ENCODE measurements at regions not wholly inside any gene's neighbourhood (a gene's known extent, or its start where the extent isn't known, plus 50 kb on each side); places are given as distances from the start of the nearest gene placed in this dataset.

GRCh38 chr3:105315144-105315543 lies 51.6 kb upstream of the ALCAM start:
- H3K36me3 ChIP-seq (replicated peaks in 1 of 2), result no peaks in the 10 kb centered on the region
- WGBS, 4 donors, result 68 to 86% (median 74%) methylated on average over 1 of the region's 1 CpG
- H3K27ac ChIP-seq, result no peak overlapping the region
- intact Hi-C loops (cut with DNase I), result no loop called here
- H3K4me1 ChIP-seq (replicated peaks in 1 of 2), result no peaks in the 10 kb centered on the region
- no peaks in the 10 kb centered on the region for H3K9me3 ChIP-seq (replicated peaks in 1 of 3)
- H3K4me3 ChIP-seq, result no peak overlapping the region
- DNase-seq, result no peak
- no peak for TF ChIP-seq CTCF (IDR thresholded peaks at IDR 0.05)
- no peak for TF ChIP-seq POLR2A (IDR thresholded peaks at IDR 0.05)
- H3K27me3 ChIP-seq, result no peaks in the 10 kb centered on the region

- Histone ChIP-seq H3K4me3 (no peak overlapping the region), H3K27ac (peak overlapping the region in 1 of 5 donors; percentile 17), H3K36me3 (replicated peaks in 1 of 2) (no peaks in the 10 kb centered on the region), H3K4me1 (replicated peaks in 1 of 2) (no peaks in the 10 kb centered on the region), H3K27me3 (no peaks in the 10 kb centered on the region), H3K9me3 (replicated peaks in 1 of 3) (no peaks in the 10 kb centered on the region)
- TF ChIP-seq POLR2A (IDR thresholded peaks at IDR 0.05) (no peak), CTCF (IDR thresholded peaks at IDR 0.05) (no peak)
- WGBS, 4 donors, result 64 to 73% (median 69%) methylated on average over 3 of the region's 3 CpGs
- no peak for DNase-seq
- intact Hi-C loops (cut with DNase I), result no loop called here
These were observed 50.9 kb upstream of the ALCAM start for GRCh38 chr3:105315815-105316214.

- intact Hi-C loops (cut with DNase I), result no loop called here
- Histone ChIP-seq H3K27me3 (no peaks in the 10 kb centered on the region), H3K36me3 (replicated peaks in 1 of 2) (no peaks in the 10 kb centered on the region), H3K4me3 (no peak overlapping the region), H3K27ac (no peak overlapping the region), H3K4me1 (replicated peaks in 1 of 2) (no peaks in the 10 kb centered on the region), H3K9me3 (replicated peaks in 1 of 3) (no peaks in the 10 kb centered on the region)
- TF ChIP-seq CTCF (IDR thresholded peaks at IDR 0.05) (no peak), POLR2A (IDR thresholded peaks at IDR 0.05) (no peak)
- no peak for DNase-seq
- 51 to 85% (median 75%) methylated on average over 2 of the region's 2 CpGs for WGBS, 4 donors
These were observed 50.4 kb upstream of the ALCAM start for GRCh38 chr3:105316331-105316730.

MicroRNA genes in the stretch of these regions (microRNA counts, 767-probe panel; counts per million panel counts)
- microRNA hsa-miR-548ab, result 0 counts per million in 2 donors

Small RNA genes in the stretch of these regions (microRNA-seq; reads per million reads assigned to microRNA genes)
- 0 reads per million in 3 donors for gene MIR548AB

Small RNA genes in the stretch of these regions (small RNA-seq; reads per million reads assigned to genes)
- gene MIR548AB, result 0 reads per million in 2 donors
- 0 reads per million in 2 donors for gene NDUFA4P2
- 0 to 0.12 reads per million in 2 donors for gene RNU1-43P
- 0 reads per million in 2 donors for gene RNU6-461P
- gene TUBBP11, result 0 reads per million in 2 donors
